Uterus (tissue), 2 donors: ENCODE measurements at regions not wholly inside any gene's neighbourhood (a gene's known extent, or its start where the extent isn't known, plus 50 kb on each side); places are given as distances from the start of the nearest gene placed in this dataset.

Source experiments
- POLR2A ChIP-seq, 2 donors: fragments of 450-650 bp; IDR thresholded peaks; one replicate each; pipeline ENCODE4 v1.6.1; 2016; ENCODE audit warnings: antibody characterized with exemption in 2 of 2, mild to moderate bottlenecking in 1 of 2, moderate library complexity in 1 of 2
- TF ChIP-seq, protein P1 (sequence below), 4 experiments: fragments of 200-600 bp in 2 of 4; fragments of 450-650 bp in 2 of 4; sonication (generic) in 2 of 4; IDR thresholded peaks; one replicate each; pipeline ENCODE4 v1.5.1; 2016 to 2019; ENCODE audit warnings: antibody characterized with exemption in 4 of 4, mild to moderate bottlenecking in 2 of 4, moderate library complexity in 1 of 4

DNA sequence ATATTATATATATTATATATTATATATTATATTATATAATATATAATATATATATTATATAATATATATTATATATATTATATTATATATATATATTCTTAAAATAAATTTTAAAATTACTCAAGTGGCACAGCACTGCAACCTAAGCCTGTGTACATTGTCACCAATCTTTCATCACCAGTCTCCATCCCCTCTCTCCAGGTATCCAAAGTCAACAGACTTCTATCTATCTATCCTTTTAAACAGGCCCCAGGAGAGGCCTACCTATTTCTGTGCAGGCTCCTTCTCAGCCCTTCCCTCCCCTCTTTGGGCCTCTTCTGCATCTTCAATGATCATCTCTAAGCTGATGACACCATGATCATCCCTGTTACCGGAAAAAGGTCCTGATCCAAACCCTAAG lies 111.7 kb downstream of the RHOU start:
- TF ChIP-seq, protein P1, sequence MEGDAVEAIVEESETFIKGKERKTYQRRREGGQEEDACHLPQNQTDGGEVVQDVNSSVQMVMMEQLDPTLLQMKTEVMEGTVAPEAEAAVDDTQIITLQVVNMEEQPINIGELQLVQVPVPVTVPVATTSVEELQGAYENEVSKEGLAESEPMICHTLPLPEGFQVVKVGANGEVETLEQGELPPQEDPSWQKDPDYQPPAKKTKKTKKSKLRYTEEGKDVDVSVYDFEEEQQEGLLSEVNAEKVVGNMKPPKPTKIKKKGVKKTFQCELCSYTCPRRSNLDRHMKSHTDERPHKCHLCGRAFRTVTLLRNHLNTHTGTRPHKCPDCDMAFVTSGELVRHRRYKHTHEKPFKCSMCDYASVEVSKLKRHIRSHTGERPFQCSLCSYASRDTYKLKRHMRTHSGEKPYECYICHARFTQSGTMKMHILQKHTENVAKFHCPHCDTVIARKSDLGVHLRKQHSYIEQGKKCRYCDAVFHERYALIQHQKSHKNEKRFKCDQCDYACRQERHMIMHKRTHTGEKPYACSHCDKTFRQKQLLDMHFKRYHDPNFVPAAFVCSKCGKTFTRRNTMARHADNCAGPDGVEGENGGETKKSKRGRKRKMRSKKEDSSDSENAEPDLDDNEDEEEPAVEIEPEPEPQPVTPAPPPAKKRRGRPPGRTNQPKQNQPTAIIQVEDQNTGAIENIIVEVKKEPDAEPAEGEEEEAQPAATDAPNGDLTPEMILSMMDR (IDR thresholded peaks at IDR 0.05), result no peak
- TF ChIP-seq POLR2A (IDR thresholded peaks at IDR 0.05), result no peak
